Spinal cord (tissue), 9 donors: ENCODE measurements at regions not wholly inside any gene's neighbourhood (a gene's known extent, or its start where the extent isn't known, plus 50 kb on each side); places are given as distances from the start of the nearest gene placed in this dataset.
"Not testable (repeated sequence)": the region's sequence is repeated elsewhere in the genome, so short reads cannot be mapped to it uniquely, and the experiment has no call there.

ENCODE experiments used
- DNase-seq, 6 donors: peaks; one replicate each; pipeline versions ENCODE4 v3.0.0 to v3.0.0-alpha.2; 2013 to 2015; ENCODE audit warnings: low spot score in 6 of 6, low read depth in 4 of 6
- H3K27ac ChIP-seq: one replicate; pipeline ENCODE4 v1.5.1; 2013; ENCODE audit warnings: low read depth, low read length, control low read depth
- H3K27me3 ChIP-seq: one replicate; pipeline ENCODE4 v1.6.1; 2013; ENCODE audit warnings: low read length; ENCODE audit not compliant: control insufficient read depth, insufficient read depth
- H3K36me3 ChIP-seq: one replicate; pipeline ENCODE4 v1.6.1; 2013; ENCODE audit warnings: low read length; ENCODE audit not compliant: control insufficient read depth, insufficient read depth
- H3K4me1 ChIP-seq: one replicate; pipeline ENCODE4 v1.6.1; 2013; ENCODE audit warnings: low read length; ENCODE audit not compliant: control insufficient read depth, insufficient read depth
- H3K4me3 ChIP-seq: one replicate; pipeline ENCODE4 v1.5.1; 2013; ENCODE audit warnings: low read depth, low read length, control low read depth
- H3K9me3 ChIP-seq: one replicate; pipeline ENCODE4 v1.6.1; 2013; ENCODE audit warnings: low read length; ENCODE audit not compliant: control insufficient read depth, insufficient read depth
- WGBS: methylation state at CpG from one replicate; pipeline ENCODE4 v1.1.5; 2013; ENCODE audit warnings: missing lambda C conversion rate; ENCODE audit not compliant: insufficient coverage; 5-methylcytosine and 5-hydroxymethylcytosine counted together
- donor health status: healthy.

DNA sequence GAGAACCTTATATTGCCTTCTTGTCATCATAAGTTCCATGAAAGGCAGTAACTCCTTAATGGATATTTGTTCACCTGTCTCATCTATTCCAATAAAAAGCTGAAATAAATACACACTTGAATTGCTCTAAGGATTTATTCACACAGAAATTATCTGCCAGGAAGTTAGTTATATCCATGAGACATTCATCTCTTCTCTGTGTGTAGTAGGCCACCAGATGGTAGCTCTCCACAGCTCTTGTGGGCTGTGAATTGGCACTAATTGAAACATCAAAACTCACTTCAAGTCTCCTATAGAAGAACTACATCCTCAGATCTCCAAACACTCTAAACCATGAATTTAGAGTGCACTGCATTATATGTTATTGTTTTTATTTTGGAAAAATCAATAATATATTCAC, 189.6 kb downstream of the DSC3 start:
- Histone ChIP-seq H3K36me3 (no peaks in the 10 kb centered on the region), H3K4me1 (no peaks in the 10 kb centered on the region), H3K27ac (no peak overlapping the region), H3K27me3 (no peaks in the 10 kb centered on the region), H3K4me3 (no peak overlapping the region), H3K9me3 (no peaks in the 10 kb centered on the region)
- DNase-seq: peak in 2 of 6 donors; percentile 46 to 54

DNA sequence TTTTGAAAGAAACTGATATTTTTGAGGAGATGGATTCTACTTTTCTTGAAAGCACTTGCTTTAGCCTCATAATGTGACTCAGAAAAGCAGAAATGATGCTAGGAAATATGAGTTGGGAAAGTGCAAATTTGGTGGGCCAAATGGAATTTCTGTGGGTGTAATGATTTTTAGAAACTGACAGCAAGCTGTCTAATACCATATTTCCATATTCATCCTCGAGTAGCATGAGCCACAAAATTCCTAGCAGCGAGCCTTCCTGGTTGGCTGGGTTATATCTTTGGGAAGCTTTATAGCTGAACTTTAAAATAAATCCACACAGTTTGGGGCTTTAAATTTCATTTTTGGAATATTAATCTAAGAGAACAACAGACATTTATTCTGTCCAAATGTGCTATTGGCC, 190.0 kb downstream of the DSC3 start:
- Histone ChIP-seq H3K27ac (no peak overlapping the region), H3K9me3 (no peaks in the 10 kb centered on the region), H3K27me3 (no peaks in the 10 kb centered on the region), H3K4me3 (no peak overlapping the region), H3K36me3 (no peaks in the 10 kb centered on the region), H3K4me1 (no peaks in the 10 kb centered on the region)
- DNase-seq: peak in 1 of 6 donors; percentile 37
- WGBS: no CpG with 5 or more reads among the region's 2 CpGs

DNA sequence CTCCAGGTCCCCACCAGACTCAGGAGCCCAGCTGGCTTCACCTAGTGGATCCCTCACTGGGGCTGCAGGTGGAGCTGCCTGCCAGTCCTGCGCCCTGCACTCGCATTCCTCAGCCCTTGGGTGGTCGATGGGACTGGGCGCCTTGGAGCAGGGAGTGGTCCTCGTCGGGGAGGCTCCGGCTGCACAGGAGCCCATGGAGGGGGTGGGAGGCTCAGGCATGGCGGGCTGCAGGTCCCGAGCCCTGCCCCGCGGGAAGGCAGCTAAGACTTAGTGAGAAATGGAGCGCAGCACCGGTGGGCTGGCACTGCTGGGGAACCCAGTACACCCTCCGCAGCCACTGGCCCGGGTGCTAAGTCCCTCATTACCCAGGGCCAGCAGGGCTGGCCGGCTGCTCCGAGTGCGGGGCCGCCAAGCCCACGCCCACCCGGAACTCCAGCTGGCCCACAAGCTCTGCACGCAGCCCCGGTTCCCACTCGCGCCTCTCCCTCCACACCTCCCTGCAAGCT, 203.4 kb downstream of the DSC3 start:
- DNase-seq, H3K27ac ChIP-seq, H3K36me3 ChIP-seq, H3K27me3 ChIP-seq, H3K4me3 ChIP-seq, H3K4me1 ChIP-seq, H3K9me3 ChIP-seq: not testable (repeated sequence)
- 95% methylated on average over 21 of the region's 25 CpGs for WGBS

DNA sequence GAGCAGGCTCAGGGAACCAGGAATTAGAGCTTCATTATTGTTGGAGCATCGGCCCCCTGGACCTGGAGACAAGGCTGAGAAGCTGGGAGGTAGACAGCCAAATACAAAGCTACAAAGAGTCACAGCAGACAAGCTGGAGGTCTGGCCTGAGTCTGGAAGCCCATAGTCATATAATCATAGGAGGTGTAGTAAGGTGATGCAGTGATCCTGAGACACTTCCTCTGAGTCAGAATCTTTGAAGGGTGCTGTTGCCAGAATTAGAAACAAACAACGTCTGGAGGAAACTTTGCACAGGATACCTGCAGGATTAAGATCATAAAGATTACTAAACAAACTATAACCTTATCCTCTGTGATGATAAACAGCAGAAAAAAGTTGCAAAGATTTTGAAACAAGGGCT, 213.8 kb downstream of the DSC3 start:
- H3K4me3 ChIP-seq: no peak overlapping the region
- H3K9me3 ChIP-seq: no peaks in the 10 kb centered on the region
- H3K27ac ChIP-seq: no peak overlapping the region
- DNase-seq: no peak
- H3K27me3 ChIP-seq: no peaks in the 10 kb centered on the region
- no peaks in the 10 kb centered on the region for H3K4me1 ChIP-seq
- no peaks in the 10 kb centered on the region for H3K36me3 ChIP-seq
- 100% methylated on average over 1 of the region's 2 CpGs for WGBS

DNA sequence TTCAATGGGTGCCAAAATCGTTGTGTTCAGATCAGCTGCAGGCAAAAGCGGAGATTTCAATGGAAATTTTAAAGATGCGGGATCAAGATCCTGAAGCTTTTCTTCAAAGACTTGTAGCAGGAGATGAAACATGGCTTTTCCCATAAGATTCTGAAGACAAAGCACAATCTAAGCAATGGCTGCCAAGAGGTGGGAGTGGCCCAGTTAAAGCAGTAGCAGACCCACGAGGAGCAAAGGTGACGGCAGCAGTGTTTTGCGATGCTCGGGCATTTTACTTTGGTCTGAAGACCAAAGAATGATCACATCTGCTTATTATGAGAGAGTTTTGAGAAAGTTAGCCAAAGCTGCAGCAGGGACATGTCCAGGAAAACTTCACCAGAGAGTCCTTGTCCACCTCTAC, 222.9 kb downstream of the DSC3 start:
- no peak for DNase-seq
- no peaks in the 10 kb centered on the region for H3K36me3 ChIP-seq
- no peak overlapping the region for H3K27ac ChIP-seq
- no peaks in the 10 kb centered on the region for H3K4me1 ChIP-seq
- no peak overlapping the region for H3K4me3 ChIP-seq
- no peaks in the 10 kb centered on the region for H3K9me3 ChIP-seq
- WGBS: 94% methylated on average over 6 of the region's 7 CpGs
- no peaks in the 10 kb centered on the region for H3K27me3 ChIP-seq

DNA sequence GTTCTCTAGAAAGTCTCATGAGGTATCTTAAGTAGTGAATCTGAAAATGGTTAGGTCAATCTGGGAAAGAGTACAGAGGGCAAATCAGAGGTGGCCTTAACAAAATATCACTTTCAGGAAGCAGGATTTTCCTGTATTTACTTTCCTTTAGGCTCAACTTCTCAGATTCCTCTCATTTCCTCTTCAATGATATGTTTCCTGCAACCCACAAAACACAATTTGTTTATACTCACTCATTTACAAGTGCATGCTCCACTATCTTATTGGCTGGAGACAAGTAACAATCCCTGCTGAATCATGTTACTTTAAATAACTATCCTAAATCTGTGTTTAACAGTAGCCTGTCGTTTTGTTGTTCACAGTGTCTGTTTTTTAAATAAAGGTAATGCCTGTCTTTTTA, 228.1 kb downstream of the DSC3 start:
- Histone ChIP-seq H3K4me1 (no peaks in the 10 kb centered on the region), H3K27ac (no peak overlapping the region), H3K4me3 (no peak overlapping the region), H3K36me3 (no peaks in the 10 kb centered on the region), H3K27me3 (no peaks in the 10 kb centered on the region), H3K9me3 (no peaks in the 10 kb centered on the region)
- no CpG with 5 or more reads among the region's 1 CpG for WGBS
- no peak for DNase-seq

DNA sequence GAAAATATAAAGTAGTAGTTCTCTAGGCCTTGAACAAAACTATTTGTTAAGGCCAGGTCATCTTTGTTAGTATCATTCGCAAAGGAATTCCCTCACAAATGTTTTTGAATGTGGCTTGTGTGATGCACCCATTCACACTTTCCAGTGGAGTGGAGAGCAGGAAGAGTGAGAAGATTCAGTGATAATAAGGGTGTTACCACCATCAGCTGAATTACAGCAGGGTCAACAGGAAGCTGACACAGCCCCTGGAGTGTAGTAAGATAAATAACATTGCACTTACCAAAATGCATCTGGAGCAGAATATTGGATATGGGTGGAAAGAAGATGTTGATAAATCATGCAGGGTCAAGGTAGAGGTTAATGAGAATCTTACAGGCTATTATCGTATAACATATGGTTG, 231.0 kb downstream of the DSC3 start:
- Histone ChIP-seq H3K36me3 (no peaks in the 10 kb centered on the region), H3K9me3 (no peaks in the 10 kb centered on the region), H3K27me3 (no peaks in the 10 kb centered on the region), H3K27ac (no peak overlapping the region), H3K4me1 (no peaks in the 10 kb centered on the region), H3K4me3 (no peak overlapping the region)
- DNase-seq: no peak
- no CpG with 5 or more reads among the region's 2 CpGs for WGBS

DNA sequence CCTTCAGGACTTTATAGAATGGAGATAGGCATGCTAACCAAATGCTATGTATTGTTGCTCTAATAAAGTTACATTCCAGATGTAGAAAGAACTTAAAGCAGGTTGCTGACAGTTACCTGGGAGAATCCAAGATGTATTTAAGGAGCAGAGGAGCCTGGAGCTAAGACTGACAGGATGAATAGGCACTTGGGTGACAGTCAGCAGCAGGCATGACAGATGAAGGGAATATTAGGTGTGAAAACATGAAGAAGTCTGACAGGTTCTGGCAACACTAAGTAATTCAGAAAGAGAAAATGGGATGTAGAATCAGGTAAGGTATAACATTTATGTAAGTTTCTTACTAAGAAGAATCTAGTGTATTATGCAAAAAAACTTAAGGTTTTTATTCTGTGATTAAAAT, 232.0 kb downstream of the DSC3 start:
- no peak overlapping the region for H3K4me3 ChIP-seq
- H3K9me3 ChIP-seq: no peaks in the 10 kb centered on the region
- H3K27me3 ChIP-seq: no peaks in the 10 kb centered on the region
- no peak for DNase-seq
- no peaks in the 10 kb centered on the region for H3K4me1 ChIP-seq
- H3K36me3 ChIP-seq: no peaks in the 10 kb centered on the region
- no peak overlapping the region for H3K27ac ChIP-seq

DNA sequence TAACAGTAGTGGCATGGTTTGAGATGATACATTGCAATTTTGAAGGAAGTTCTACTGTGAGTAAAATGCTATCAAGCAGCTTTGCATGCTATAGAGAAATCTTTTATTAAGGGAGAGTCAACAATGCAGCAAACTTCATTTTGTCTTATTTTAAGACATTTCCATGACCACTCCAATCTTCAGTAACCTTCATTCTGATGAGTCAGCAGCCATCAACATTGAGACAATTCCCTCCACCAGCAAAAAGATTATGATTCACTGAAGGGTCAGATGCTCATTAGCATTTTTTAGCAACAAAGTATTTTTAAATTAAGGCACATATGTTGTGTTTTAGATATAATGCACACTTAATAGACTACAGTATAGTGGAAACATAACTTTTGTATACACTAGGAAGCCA, 235.7 kb downstream of the DSC3 start:
- Histone ChIP-seq H3K9me3 (no peaks in the 10 kb centered on the region), H3K4me3 (no peak overlapping the region), H3K36me3 (no peaks in the 10 kb centered on the region), H3K27me3 (no peaks in the 10 kb centered on the region), H3K4me1 (no peaks in the 10 kb centered on the region), H3K27ac (no peak overlapping the region)
- DNase-seq: no peak

DNA sequence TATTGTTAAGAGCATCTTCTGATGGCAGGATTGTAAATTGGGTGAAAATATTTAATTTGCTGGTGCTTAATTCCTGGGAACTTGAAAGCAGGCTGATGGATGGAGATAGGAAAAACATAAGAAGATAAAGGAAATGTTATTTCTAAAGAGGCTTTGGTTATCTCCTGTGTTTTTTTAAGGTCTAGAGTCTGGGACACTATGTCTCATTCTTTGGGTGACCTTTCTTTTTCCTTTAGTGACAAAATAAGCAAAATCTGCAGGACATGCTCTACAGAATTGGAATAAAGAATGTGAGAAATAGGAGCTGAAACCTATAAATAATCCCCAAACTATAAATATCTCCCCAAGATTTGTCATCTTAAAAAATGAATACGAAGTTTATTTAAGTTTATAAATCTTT, 241.7 kb downstream of the DSC3 start:
- Histone ChIP-seq H3K4me3 (no peak overlapping the region), H3K27ac (no peak overlapping the region), H3K27me3 (no peaks in the 10 kb centered on the region), H3K9me3 (no peaks in the 10 kb centered on the region), H3K36me3 (no peaks in the 10 kb centered on the region), H3K4me1 (no peaks in the 10 kb centered on the region)
- DNase-seq: no peak
- no CpG with 5 or more reads among the region's 1 CpG for WGBS

DNA sequence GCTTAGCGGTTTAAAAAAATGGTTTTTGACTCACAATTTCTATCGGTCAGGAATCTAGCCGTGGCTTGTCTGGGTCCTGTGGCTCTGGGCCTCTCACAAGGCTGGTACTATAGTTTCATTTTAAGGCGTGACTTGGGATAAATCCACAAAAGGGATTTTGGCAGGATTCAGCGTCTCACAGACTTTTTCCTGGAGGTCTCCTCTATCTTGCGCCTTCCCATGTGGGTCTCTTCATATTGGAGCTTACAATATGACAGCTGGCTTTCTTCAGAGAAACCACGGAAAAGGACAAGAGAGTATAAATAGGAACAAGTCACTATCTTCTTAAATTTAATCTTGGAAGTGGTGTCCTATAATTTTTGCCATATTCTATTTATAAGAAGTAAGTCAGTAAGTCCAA, 250.5 kb downstream of the DSC3 start:
- H3K27ac ChIP-seq: no peak overlapping the region
- no peak overlapping the region for H3K4me3 ChIP-seq
- no peaks in the 10 kb centered on the region for H3K4me1 ChIP-seq
- H3K27me3 ChIP-seq: no peaks in the 10 kb centered on the region
- H3K36me3 ChIP-seq: no peaks in the 10 kb centered on the region
- H3K9me3 ChIP-seq: no peaks in the 10 kb centered on the region
- DNase-seq: peak in 1 of 6 donors; percentile 21
- 88% methylated on average over 6 of the region's 7 CpGs for WGBS
